Vagina (tissue), 2 donors: ENCODE measurements at regions not wholly inside any gene's neighbourhood (a gene's known extent, or its start where the extent isn't known, plus 50 kb on each side); places are given as distances from the start of the nearest gene placed in this dataset.

ENCODE experiments used
- CTCF ChIP-seq, 3 experiments: fragments of 450-650 bp in 2 of 3; fragments of 200-600 bp in 1 of 3; sonication (generic) in 1 of 3; IDR thresholded peaks; one replicate each; pipeline ENCODE4 v1.5.1; 2017 to 2019; ENCODE audit warnings: antibody characterized with exemption in 3 of 3, mild to moderate bottlenecking in 2 of 3, moderate library complexity in 2 of 3
- POLR2A ChIP-seq, 2 donors: fragments of 450-650 bp; IDR thresholded peaks; one replicate each; pipeline ENCODE4 v1.6.1; 2017; ENCODE audit warnings: antibody characterized with exemption in 2 of 2, mild to moderate bottlenecking in 2 of 2, moderate library complexity in 2 of 2
- POLR2AphosphoS5 ChIP-seq, 2 donors: sonication (generic); formaldehyde crosslinking; IDR thresholded peaks; one replicate each; pipeline ENCODE4 v1.9.0; 2017; ENCODE audit warnings: antibody characterized with exemption in 2 of 2, mild to moderate bottlenecking in 2 of 2, low read depth in 1 of 2; ENCODE audit not compliant: insufficient read depth in 1 of 2

GRCh38 chr12:77374673-77375072 lies 309.3 kb upstream of the E2F7 start:
- no peak for TF ChIP-seq POLR2A (IDR thresholded peaks at IDR 0.05)
- no peak for TF ChIP-seq CTCF (IDR thresholded peaks at IDR 0.05)
- no peak for TF ChIP-seq POLR2AphosphoS5 (IDR thresholded peaks at IDR 0.05; ENCODE audit: insufficient read depth in 1 of 2, low read depth in 1 of 2)
